Body of pancreas (tissue), 4 donors: ENCODE measurements at regions not wholly inside any gene's neighbourhood (a gene's known extent, or its start where the extent isn't known, plus 50 kb on each side); places are given as distances from the start of the nearest gene placed in this dataset.

Experiments used
- ATAC-seq: fragments of 150-250 bp; one replicate; pipeline ENCODE4 v1.9.1; 2016
- DNase-seq, 4 donors: peaks; one replicate each; pipeline ENCODE4 v3.0.0-alpha.2; 2019
- H3K27ac ChIP-seq, 4 donors: fragments of 200-600 bp; sonication (generic); 1 replicate in 3 of 4; 2 replicates in 1 of 4; pipeline versions ENCODE4 v1.5.1 to v1.6.1; 2016 to 2019; ENCODE audit warnings: mild to moderate bottlenecking in 1 of 4, mixed read lengths in 1 of 4, moderate library complexity in 1 of 4
- H3K27me3 ChIP-seq, 2 donors: fragments of 200-600 bp; sonication (generic); one replicate each; pipeline ENCODE4 v1.6.0; 2016; ENCODE audit warnings: mild to moderate bottlenecking in 1 of 2
- H3K36me3 ChIP-seq, 2 donors: fragments of 200-600 bp; sonication (generic); replicated peaks in 1 of 2; 2 replicates each; pipeline ENCODE4 v1.5.1; 2016; ENCODE audit warnings: low read depth in 2 of 2; ENCODE audit not compliant: insufficient read depth in 1 of 2
- H3K4me1 ChIP-seq: fragments of 200-600 bp; sonication (generic); one replicate; pipeline ENCODE4 v1.6.0; 2016
- H3K4me3 ChIP-seq, 2 donors: fragments of 200-600 bp; sonication (generic); 1 replicate in 1 of 2; 2 replicates in 1 of 2; pipeline ENCODE4 v1.5.1; 2016 to 2019
- H3K9me3 ChIP-seq, 3 donors: fragments of 200-600 bp; sonication (generic); 1 replicate in 2 of 3; 2 replicates in 1 of 3; pipeline ENCODE4 v1.5.1; 2016
- POLR2A ChIP-seq, 3 donors: fragments of 450-650 bp; IDR thresholded peaks; one replicate each; pipeline ENCODE4 v1.6.1; 2016; ENCODE audit warnings: antibody characterized with exemption in 3 of 3, mild to moderate bottlenecking in 2 of 3
- WGBS, 2 donors: methylation state at CpG; one replicate each; pipeline ENCODE4 v1.1.5; 2017; 5-methylcytosine and 5-hydroxymethylcytosine counted together
- intact Hi-C: fragments of 100-400 bp; cut with DNase I; formaldehyde crosslinking; loops from one replicate; pipeline ENCODE4 v1.15.1; 2023
- TF ChIP-seq, protein P1 (sequence below), 7 experiments: fragments of 450-650 bp in 4 of 7; fragments of 200-600 bp in 3 of 7; sonication (generic) in 3 of 7; IDR thresholded peaks; one replicate each; pipeline ENCODE4 v1.5.1; 2016 to 2019; ENCODE audit warnings: antibody characterized with exemption in 7 of 7

- Histone ChIP-seq H3K27ac (peak overlapping the region in 2 of 4 donors; percentile 18 to 56), H3K36me3 (no peaks in the 10 kb centered on the region), H3K4me1 (no peaks in the 10 kb centered on the region), H3K27me3 (no peaks in the 10 kb centered on the region), H3K4me3 (no peak overlapping the region), H3K9me3 (no peaks in the 10 kb centered on the region)
- intact Hi-C loops, result no loop called here
- TF ChIP-seq, protein P1, sequence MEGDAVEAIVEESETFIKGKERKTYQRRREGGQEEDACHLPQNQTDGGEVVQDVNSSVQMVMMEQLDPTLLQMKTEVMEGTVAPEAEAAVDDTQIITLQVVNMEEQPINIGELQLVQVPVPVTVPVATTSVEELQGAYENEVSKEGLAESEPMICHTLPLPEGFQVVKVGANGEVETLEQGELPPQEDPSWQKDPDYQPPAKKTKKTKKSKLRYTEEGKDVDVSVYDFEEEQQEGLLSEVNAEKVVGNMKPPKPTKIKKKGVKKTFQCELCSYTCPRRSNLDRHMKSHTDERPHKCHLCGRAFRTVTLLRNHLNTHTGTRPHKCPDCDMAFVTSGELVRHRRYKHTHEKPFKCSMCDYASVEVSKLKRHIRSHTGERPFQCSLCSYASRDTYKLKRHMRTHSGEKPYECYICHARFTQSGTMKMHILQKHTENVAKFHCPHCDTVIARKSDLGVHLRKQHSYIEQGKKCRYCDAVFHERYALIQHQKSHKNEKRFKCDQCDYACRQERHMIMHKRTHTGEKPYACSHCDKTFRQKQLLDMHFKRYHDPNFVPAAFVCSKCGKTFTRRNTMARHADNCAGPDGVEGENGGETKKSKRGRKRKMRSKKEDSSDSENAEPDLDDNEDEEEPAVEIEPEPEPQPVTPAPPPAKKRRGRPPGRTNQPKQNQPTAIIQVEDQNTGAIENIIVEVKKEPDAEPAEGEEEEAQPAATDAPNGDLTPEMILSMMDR (IDR thresholded peaks at IDR 0.05), result no peak
- TF ChIP-seq POLR2A (IDR thresholded peaks at IDR 0.05), result no peak
- 77% methylated on average over 6 of the region's 6 CpGs for WGBS, 2 donors
- DNase-seq (peak in 1 of 4 donors; percentile 37), ATAC-seq (peak; percentile 80)
Measured at GRCh38 chr6:25192590-25193459, 86.3 kb upstream of the CARMIL1 start.

GRCh38 chr6:25193460-25194171 is 85.6 kb upstream of the CARMIL1 start:
- intact Hi-C loops, result no loop called here
- no peaks in the 10 kb centered on the region for H3K9me3 ChIP-seq
- no peaks in the 10 kb centered on the region for H3K36me3 ChIP-seq
- 33 to 38% methylated on average over 6 of the region's 6 CpGs for WGBS, 2 donors
- H3K27me3 ChIP-seq, result no peaks in the 10 kb centered on the region
- H3K27ac ChIP-seq, result peak overlapping the region in 1 of 4 donors; percentile 34
- TF ChIP-seq POLR2A (IDR thresholded peaks at IDR 0.05), result no peak
- TF ChIP-seq, protein P1 (IDR thresholded peaks at IDR 0.05), result no peak
- DNase-seq (peak in 3 of 4 donors; percentile 18 to 40 (median 40)), ATAC-seq (peak; percentile 58)
- H3K4me1 ChIP-seq, result no peaks in the 10 kb centered on the region
- H3K4me3 ChIP-seq, result no peak overlapping the region

GRCh38 chr6:25194172-25194678 is 84.9 kb upstream of the CARMIL1 start:
- no peak for TF ChIP-seq POLR2A (IDR thresholded peaks at IDR 0.05)
- TF ChIP-seq, protein P1 (IDR thresholded peaks at IDR 0.05), result no peak
- DNase-seq (no peak), ATAC-seq (no peak)
- Histone ChIP-seq H3K4me3 (no peak overlapping the region), H3K4me1 (no peaks in the 10 kb centered on the region), H3K27ac (peak overlapping the region in 1 of 4 donors; percentile 34), H3K27me3 (no peaks in the 10 kb centered on the region), H3K9me3 (no peaks in the 10 kb centered on the region), H3K36me3 (no peaks in the 10 kb centered on the region)
- intact Hi-C loops, result no loop called here
- WGBS, 2 donors, result 72 to 81% methylated on average over 8 of the region's 8 CpGs

GRCh38 chr6:25196464-25196863 is 82.7 kb upstream of the CARMIL1 start:
- intact Hi-C loops, result no loop called here
- Histone ChIP-seq H3K27me3 (no peaks in the 10 kb centered on the region), H3K27ac (no peak overlapping the region), H3K9me3 (no peaks in the 10 kb centered on the region), H3K36me3 (no peaks in the 10 kb centered on the region), H3K4me1 (no peaks in the 10 kb centered on the region), H3K4me3 (no peak overlapping the region)
- no peak for DNase-seq
- no peak for ATAC-seq
- no peak for TF ChIP-seq POLR2A (IDR thresholded peaks at IDR 0.05)
- TF ChIP-seq, protein P1 (IDR thresholded peaks at IDR 0.05), result no peak
- 75 to 80% methylated on average over 2 of the region's 2 CpGs for WGBS, 2 donors
